Spleen (tissue), 11 donors: ENCODE measurements at regions not wholly inside any gene's neighbourhood (a gene's known extent, or its start where the extent isn't known, plus 50 kb on each side); places are given as distances from the start of the nearest gene placed in this dataset.
"Not testable (repeated sequence)": the region's sequence is repeated elsewhere in the genome, so short reads cannot be mapped to it uniquely, and the experiment has no call there.

Source experiments
- DNase-seq: peaks from one replicate; pipeline ENCODE4 v3.0.0-alpha.2; 2020
- H3K27ac ChIP-seq, 8 donors: fragments of 200-600 bp; sonication (generic) in 7 of 8; 1 replicate in 4 of 8; 2 replicates in 4 of 8; pipeline versions ENCODE4 v1.5.0 to v1.8.0; 2016 to 2021; ENCODE audit warnings: inconsistent platforms in 4 of 8, mild to moderate bottlenecking in 4 of 8, moderate library complexity in 1 of 8
- H3K27me3 ChIP-seq, 7 donors: fragments of 200-600 bp; sonication (generic) in 6 of 7; replicated peaks in 1 of 7; 1 replicate in 4 of 7; 2 replicates in 3 of 7; pipeline versions ENCODE4 v1.5.0 to v1.8.0; 2016 to 2021; ENCODE audit warnings: inconsistent platforms in 3 of 7, mild to moderate bottlenecking in 1 of 7
- H3K36me3 ChIP-seq, 6 donors: fragments of 200-600 bp; sonication (generic) in 5 of 6; 1 replicate in 4 of 6; 2 replicates in 2 of 6; pipeline versions ENCODE4 v1.5.0 to v1.8.0; 2016 to 2021; ENCODE audit warnings: inconsistent platforms in 2 of 6
- H3K4me1 ChIP-seq, 6 donors: fragments of 200-600 bp; sonication (generic) in 5 of 6; 1 replicate in 3 of 6; 2 replicates in 3 of 6; pipeline versions ENCODE4 v1.5.0 to v1.8.0; 2016 to 2021; ENCODE audit warnings: inconsistent platforms in 3 of 6
- H3K4me3 ChIP-seq, 8 donors: fragments of 200-600 bp; sonication (generic) in 7 of 8; 1 replicate in 4 of 8; 2 replicates in 4 of 8; pipeline versions ENCODE4 v1.5.0 to v1.8.0; 2016 to 2021; ENCODE audit warnings: inconsistent platforms in 4 of 8, mild to moderate bottlenecking in 4 of 8, moderate library complexity in 2 of 8
- H3K9me3 ChIP-seq, 8 donors: fragments of 200-600 bp; sonication (generic) in 7 of 8; 1 replicate in 4 of 8; 2 replicates in 4 of 8; pipeline versions ENCODE4 v1.5.0 to v1.8.0; 2016 to 2021; ENCODE audit warnings: inconsistent platforms in 4 of 8
- POLR2A ChIP-seq, 3 donors: fragments of 450-650 bp; IDR thresholded peaks; one replicate each; pipeline ENCODE4 v1.5.1; 2017; ENCODE audit warnings: antibody characterized with exemption in 3 of 3, mild to moderate bottlenecking in 1 of 3
- POLR2AphosphoS5 ChIP-seq, 3 donors: sonication (generic); formaldehyde crosslinking; IDR thresholded peaks; one replicate each; pipeline ENCODE4 v1.5.1; 2017; ENCODE audit warnings: antibody characterized with exemption in 3 of 3
- WGBS, 5 donors: extraction: QIAGEN DNeasy Blood & Tissue Kit in 3 of 5; methylation state at CpG; one replicate each; pipeline versions ENCODE4 v1.1.5 to v1.1.7; 2013 to 2018; 5-methylcytosine and 5-hydroxymethylcytosine counted together
- intact Hi-C: fragments of 100-400 bp; cut with DNase I; formaldehyde crosslinking; loops from one replicate; pipeline ENCODE4 v1.15.0; 2023; ENCODE audit warnings: low total_unique reads
- TF ChIP-seq, protein P1 (sequence below), 11 experiments: fragments of 200-600 bp in 7 of 11; fragments of 450-650 bp in 4 of 11; sonication (generic) in 4 of 11; IDR thresholded peaks in 8 of 11; conservative IDR thresholded peaks in 3 of 11; 1 replicate in 7 of 11; 2 replicates in 4 of 11; pipeline versions ENCODE4 v1.4.0 to v1.8.0; 2016 to 2021; ENCODE audit warnings: antibody characterized with exemption in 11 of 11, inconsistent platforms in 4 of 11, mild to moderate bottlenecking in 1 of 11
- donor health status: healthy with polysubstance abuse.
- donor health status: DM: no; HTN: no; CAD: no; lungs with moderate emphysema.
- donor health status: DM: no; HTN: no; CAD: no.
- donor health status: Bipolar disorder and iron deficiency.
- donor health status: healthy.
- donor health status: DM: no; HTN: no; CAD: no.
- donor health status: DM: yes; HTN: yes; CAD: no.

DNA sequence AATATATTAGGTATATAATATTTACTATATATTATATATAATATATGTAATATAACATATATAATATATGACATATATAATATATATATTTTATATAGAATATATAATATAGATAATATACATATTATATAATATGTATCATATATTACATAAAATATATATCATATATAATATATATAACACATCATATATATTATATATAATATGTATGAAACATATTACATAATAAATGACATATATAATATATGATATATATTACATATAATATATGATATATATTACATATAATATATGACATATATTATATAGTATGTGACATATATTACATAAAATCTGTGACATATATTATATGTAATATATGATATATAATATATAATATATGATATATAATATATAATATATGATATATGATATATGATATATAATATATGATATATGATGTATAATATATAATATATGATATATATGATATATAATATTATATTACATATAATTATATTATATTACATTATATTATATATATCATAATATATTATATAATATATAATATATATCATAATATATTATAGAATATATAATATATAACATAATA is 119.5 kb upstream of the RIMBP3 start:
- intact Hi-C loops, result no loop called here
- TF ChIP-seq, protein P1, sequence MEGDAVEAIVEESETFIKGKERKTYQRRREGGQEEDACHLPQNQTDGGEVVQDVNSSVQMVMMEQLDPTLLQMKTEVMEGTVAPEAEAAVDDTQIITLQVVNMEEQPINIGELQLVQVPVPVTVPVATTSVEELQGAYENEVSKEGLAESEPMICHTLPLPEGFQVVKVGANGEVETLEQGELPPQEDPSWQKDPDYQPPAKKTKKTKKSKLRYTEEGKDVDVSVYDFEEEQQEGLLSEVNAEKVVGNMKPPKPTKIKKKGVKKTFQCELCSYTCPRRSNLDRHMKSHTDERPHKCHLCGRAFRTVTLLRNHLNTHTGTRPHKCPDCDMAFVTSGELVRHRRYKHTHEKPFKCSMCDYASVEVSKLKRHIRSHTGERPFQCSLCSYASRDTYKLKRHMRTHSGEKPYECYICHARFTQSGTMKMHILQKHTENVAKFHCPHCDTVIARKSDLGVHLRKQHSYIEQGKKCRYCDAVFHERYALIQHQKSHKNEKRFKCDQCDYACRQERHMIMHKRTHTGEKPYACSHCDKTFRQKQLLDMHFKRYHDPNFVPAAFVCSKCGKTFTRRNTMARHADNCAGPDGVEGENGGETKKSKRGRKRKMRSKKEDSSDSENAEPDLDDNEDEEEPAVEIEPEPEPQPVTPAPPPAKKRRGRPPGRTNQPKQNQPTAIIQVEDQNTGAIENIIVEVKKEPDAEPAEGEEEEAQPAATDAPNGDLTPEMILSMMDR (IDR thresholded peaks at IDR 0.05 in 8 of 11, conservative IDR thresholded peaks at IDR 0.05 in 3 of 11), result no peak
- TF ChIP-seq POLR2AphosphoS5 (IDR thresholded peaks at IDR 0.05) (no peak), POLR2A (IDR thresholded peaks at IDR 0.05) (no peak)
- no peak for DNase-seq
- Histone ChIP-seq H3K27ac (no peak overlapping the region), H3K27me3 (no peaks in the 10 kb centered on the region), H3K9me3 (no peaks in the 10 kb centered on the region), H3K36me3 (no peaks in the 10 kb centered on the region), H3K4me1 (no peaks in the 10 kb centered on the region), H3K4me3 (no peak overlapping the region)

DNA sequence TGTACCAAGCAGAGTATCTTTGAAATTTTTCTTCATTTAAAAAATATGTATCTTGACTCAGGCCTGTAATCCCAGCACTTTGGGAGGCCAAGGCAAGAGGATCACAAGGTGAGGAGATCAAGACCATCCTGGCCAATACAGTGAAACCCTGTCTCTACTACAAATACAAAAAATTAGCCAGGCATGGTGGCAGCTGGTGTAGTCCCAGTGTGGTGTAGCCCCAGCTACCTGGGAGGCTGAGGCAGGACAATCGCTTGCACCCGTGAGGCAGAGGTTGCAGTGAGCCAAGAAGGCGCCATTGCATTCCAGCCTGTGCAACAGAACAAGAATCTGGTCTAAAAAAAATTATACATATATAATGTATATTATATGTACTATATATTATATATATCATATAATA is 118.7 kb upstream of the RIMBP3 start:
- H3K36me3 ChIP-seq, H3K4me1 ChIP-seq, H3K9me3 ChIP-seq, H3K27ac ChIP-seq, H3K4me3 ChIP-seq, intact Hi-C loops, H3K27me3 ChIP-seq: not testable (repeated sequence)
- peak; percentile 32 for DNase-seq
- 82 to 90% (median 85%) methylated on average over 3 of the region's 3 CpGs for WGBS, 5 donors
